ENCODE measurements at regions not wholly inside any gene's neighbourhood (a gene's known extent, or its start where the extent isn't known, plus 50 kb on each side); places are given as distances from the start of the nearest gene placed in this dataset.

DNA sequence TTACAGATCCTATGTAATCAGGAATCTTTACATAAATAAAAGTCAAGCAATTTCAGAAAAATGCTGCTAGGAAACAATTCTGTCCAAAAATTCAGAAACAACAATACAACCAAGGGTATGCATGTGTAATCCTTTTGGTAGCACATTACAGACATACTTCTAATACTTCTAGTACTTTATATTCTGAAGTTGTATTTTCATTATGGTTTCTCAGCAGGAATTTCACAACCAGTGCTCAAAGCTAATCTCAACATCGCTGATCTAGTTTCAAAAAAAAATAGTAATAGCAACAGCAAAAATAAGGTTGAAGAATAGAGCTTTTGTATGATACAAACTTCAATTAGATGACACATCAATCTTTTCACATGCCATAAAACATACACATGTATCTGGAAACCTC, 545.2 kb downstream of the LTN1 start:
- Histone ChIP-seq H3K4me3 (ENCODE audit: low read length) (no peak overlapping the region), H3K79me2 (ENCODE audit: low read length) (no peaks in the 10 kb centered on the region), H3K36me3 (ENCODE audit: insufficient read depth, low read length) (no peaks in the 10 kb centered on the region; the same call in 1 of the 2 replicates)

DNA sequence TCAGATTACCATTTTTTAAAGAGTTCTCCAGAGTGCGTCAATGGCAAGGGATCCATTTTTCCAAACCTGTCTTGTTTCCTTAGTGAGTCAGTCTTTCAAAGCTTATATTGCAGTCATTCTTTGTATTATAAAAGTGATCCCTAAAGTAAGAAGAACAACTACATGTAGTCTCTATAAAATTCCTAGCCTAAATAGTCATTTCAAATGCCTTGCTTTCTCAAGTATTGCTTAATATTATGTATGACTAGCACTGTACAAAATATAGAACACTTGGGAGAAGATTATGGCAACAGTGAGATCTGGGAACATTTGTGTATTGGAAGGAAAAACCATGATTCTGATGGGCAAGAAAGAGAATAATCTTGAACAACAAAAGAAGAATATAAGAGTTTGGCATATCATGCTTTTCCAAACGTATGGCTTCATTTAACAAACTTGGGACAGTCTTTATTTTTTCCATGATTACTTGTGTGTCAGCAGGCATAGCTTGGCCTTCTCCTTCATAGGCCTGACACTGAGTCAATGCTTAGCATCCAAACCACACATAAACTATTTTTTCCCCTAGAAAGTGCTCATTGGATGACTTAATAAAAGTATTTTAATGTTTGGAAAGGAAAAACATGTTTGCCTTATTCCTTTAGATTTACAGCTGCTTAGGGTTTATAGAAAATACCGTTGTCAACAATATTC, 547.4 kb downstream of the LTN1 start:
- Histone ChIP-seq H3K4me3 (ENCODE audit: low read length) (no peak overlapping the region), H3K9me2 (replicated peaks; ENCODE audit: insufficient read depth, low read length) (no peaks in the 10 kb centered on the region), H3K27ac (ENCODE audit: low read length) (no peak overlapping the region), H2AFZ (ENCODE audit: low read length) (no peak overlapping the region), H4K20me1 (ENCODE audit: insufficient read depth, low read depth, low read length) (no peaks in the 10 kb centered on the region), H3K4me1 (ENCODE audit: low read length) (peaks cover 15% of the 10 kb centered on the region), H3K9me3 (ENCODE audit: low read length) (no peaks in the 10 kb centered on the region), H3K27me3 (ENCODE audit: low read length) (no peaks in the 10 kb centered on the region), H3K9ac (ENCODE audit: low read length) (no peak overlapping the region), H3K79me2 (ENCODE audit: low read length) (no peaks in the 10 kb centered on the region), H3K36me3 (ENCODE audit: insufficient read depth, low read length) (no peaks in the 10 kb centered on the region; the same call in 1 of the 2 replicates), H3K4me2 (ENCODE audit: low read depth, low read length, poor library complexity, severe bottlenecking) (no peak overlapping the region)
- no peak for DNase-seq

More for the DNA sequence above, 545.2 kb downstream of the LTN1 start:
- no peaks in the 10 kb centered on the region for H3K9me3 ChIP-seq (ENCODE audit: low read length)
- H3K27me3 ChIP-seq (ENCODE audit: low read length): no peaks in the 10 kb centered on the region
- no peak overlapping the region for H3K4me2 ChIP-seq (ENCODE audit: low read depth, low read length, poor library complexity, severe bottlenecking)
- peaks cover 23% of the 10 kb centered on the region for H3K4me1 ChIP-seq (ENCODE audit: low read length)
- H2AFZ ChIP-seq (ENCODE audit: low read length): no peak overlapping the region
- H3K27ac ChIP-seq (ENCODE audit: low read length): no peak overlapping the region
- no peak overlapping the region for H3K9ac ChIP-seq (ENCODE audit: low read length)
- no peaks in the 10 kb centered on the region for H4K20me1 ChIP-seq (ENCODE audit: insufficient read depth, low read depth, low read length)
- no peaks in the 10 kb centered on the region for H3K9me2 ChIP-seq (replicated peaks; ENCODE audit: insufficient read depth, low read length)
- no peak for DNase-seq

DNA sequence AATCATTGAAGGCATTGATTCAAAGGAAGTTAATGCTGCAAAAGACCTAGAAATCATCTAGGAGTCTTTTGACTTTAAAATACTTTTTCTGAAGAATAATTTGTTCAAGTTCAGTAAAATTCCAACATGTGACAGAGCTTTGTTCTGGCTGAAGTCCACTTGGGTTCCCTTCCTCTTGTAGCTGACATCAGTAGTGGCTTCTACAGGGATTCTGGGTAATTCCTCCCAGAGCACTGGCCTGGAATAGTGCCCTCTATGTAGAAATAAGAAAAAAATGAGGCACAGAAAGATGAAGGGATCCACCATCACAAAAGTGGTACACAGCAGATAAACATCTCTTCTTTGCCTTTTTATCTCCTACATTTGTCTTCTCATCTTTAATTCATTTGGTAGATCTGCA, 548.1 kb downstream of the LTN1 start:
- H4K20me1 ChIP-seq (ENCODE audit: insufficient read depth, low read depth, low read length): no peaks in the 10 kb centered on the region
- peaks cover 13% of the 10 kb centered on the region for H3K4me1 ChIP-seq (ENCODE audit: low read length)
- no peaks in the 10 kb centered on the region for H3K9me2 ChIP-seq (replicated peaks; ENCODE audit: insufficient read depth, low read length)
- H3K9me3 ChIP-seq (ENCODE audit: low read length): no peaks in the 10 kb centered on the region
- H3K4me3 ChIP-seq (ENCODE audit: low read length): no peak overlapping the region
- H3K4me2 ChIP-seq (ENCODE audit: low read depth, low read length, poor library complexity, severe bottlenecking): no peak overlapping the region
- H3K36me3 ChIP-seq (ENCODE audit: insufficient read depth, low read length): no peaks in the 10 kb centered on the region; the same call in 1 of the 2 replicates
- no peaks in the 10 kb centered on the region for H3K79me2 ChIP-seq (ENCODE audit: low read length)
- no peak overlapping the region for H2AFZ ChIP-seq (ENCODE audit: low read length)
- no peaks in the 10 kb centered on the region for H3K27me3 ChIP-seq (ENCODE audit: low read length)
- DNase-seq: no peak
- H3K27ac ChIP-seq (ENCODE audit: low read length): no peak overlapping the region
- H3K9ac ChIP-seq (ENCODE audit: low read length): no peak overlapping the region

DNA sequence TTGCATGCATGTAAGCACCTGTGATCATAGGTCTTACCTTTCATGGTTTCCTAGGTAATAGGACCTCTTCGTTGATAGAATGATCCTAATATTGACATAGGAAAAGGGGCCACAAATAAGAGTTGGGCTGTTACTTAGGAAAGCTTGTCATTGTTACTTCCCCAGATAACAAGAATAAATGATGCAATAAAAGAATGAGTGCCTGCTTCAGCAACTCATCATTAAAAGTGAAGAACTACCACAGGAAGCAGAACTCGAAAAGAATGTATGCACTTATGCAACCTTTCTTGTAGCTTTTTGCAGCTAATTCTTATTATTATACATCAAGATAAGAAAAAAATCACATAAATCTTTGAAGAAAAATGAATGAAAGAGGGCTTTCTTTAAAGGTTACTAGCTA, 548.6 kb downstream of the LTN1 start:
- Histone ChIP-seq H3K27ac (ENCODE audit: low read length) (no peak overlapping the region), H3K9me3 (ENCODE audit: low read length) (no peaks in the 10 kb centered on the region), H3K4me1 (ENCODE audit: low read length) (peaks cover 13% of the 10 kb centered on the region), H4K20me1 (ENCODE audit: insufficient read depth, low read depth, low read length) (no peaks in the 10 kb centered on the region), H3K4me2 (ENCODE audit: low read depth, low read length, poor library complexity, severe bottlenecking) (no peak overlapping the region), H3K9ac (ENCODE audit: low read length) (no peak overlapping the region), H3K27me3 (ENCODE audit: low read length) (no peaks in the 10 kb centered on the region), H3K4me3 (ENCODE audit: low read length) (no peak overlapping the region), H3K36me3 (ENCODE audit: insufficient read depth, low read length) (no peaks in the 10 kb centered on the region; the same call in 1 of the 2 replicates), H3K9me2 (replicated peaks; ENCODE audit: insufficient read depth, low read length) (no peaks in the 10 kb centered on the region), H3K79me2 (ENCODE audit: low read length) (no peaks in the 10 kb centered on the region), H2AFZ (ENCODE audit: low read length) (no peak overlapping the region)
- DNase-seq: no peak

DNA sequence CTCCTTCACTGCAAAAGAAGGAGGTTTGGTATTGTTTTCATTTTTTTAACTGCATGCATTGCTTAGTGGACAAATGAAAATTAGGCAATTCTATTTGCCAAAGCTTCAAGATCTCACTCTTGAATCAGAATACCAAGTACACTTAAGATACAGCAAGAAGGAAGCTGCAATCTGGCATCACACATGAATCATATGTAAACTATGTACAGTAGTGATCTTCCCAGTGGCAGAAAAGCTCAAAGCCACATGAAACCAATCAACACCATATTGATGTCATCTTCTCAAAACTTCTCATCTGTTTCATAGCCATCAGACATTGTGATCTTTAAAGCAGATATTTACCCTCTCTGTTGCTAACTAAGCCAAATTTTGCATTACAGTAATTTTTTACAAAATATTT, 550.1 kb downstream of the LTN1 start:
- Histone ChIP-seq H3K36me3 (ENCODE audit: insufficient read depth, low read length) (no peaks in the 10 kb centered on the region; the same call in 1 of the 2 replicates), H3K27ac (ENCODE audit: low read length) (no peak overlapping the region), H3K27me3 (ENCODE audit: low read length) (no peaks in the 10 kb centered on the region), H3K4me3 (ENCODE audit: low read length) (no peak overlapping the region), H3K4me2 (ENCODE audit: low read depth, low read length, poor library complexity, severe bottlenecking) (no peak overlapping the region), H3K9ac (ENCODE audit: low read length) (no peak overlapping the region), H3K9me2 (replicated peaks; ENCODE audit: insufficient read depth, low read length) (no peaks in the 10 kb centered on the region), H3K9me3 (ENCODE audit: low read length) (no peaks in the 10 kb centered on the region), H4K20me1 (ENCODE audit: insufficient read depth, low read depth, low read length) (no peaks in the 10 kb centered on the region), H2AFZ (ENCODE audit: low read length) (no peak overlapping the region), H3K4me1 (ENCODE audit: low read length) (peaks cover 13% of the 10 kb centered on the region), H3K79me2 (ENCODE audit: low read length) (no peaks in the 10 kb centered on the region)
- no peak for DNase-seq

DNA sequence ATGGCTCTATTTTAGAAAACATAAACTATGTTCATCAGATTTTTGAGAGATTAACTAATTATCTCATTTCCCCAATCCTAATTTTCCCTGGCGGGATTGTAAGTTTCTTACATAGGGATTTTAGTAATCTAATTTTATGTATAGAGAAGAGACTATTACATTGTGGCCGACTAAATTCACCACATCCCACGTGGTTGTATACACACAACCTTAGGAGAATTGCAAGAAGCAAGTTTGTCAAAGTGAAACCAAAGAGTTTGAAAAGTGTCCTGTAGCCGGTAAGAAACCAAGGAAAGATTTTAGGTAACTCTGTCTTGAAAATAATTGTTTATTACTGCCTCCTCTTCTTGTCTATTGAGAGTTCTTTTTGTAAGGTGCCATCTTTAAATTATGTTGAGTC, 550.6 kb downstream of the LTN1 start:
- Histone ChIP-seq H3K36me3 (ENCODE audit: insufficient read depth, low read length) (no peaks in the 10 kb centered on the region; the same call in 1 of the 2 replicates), H3K9me3 (ENCODE audit: low read length) (no peaks in the 10 kb centered on the region), H3K4me2 (ENCODE audit: low read depth, low read length, poor library complexity, severe bottlenecking) (no peak overlapping the region), H3K9ac (ENCODE audit: low read length) (no peak overlapping the region), H3K9me2 (replicated peaks; ENCODE audit: insufficient read depth, low read length) (no peaks in the 10 kb centered on the region), H2AFZ (ENCODE audit: low read length) (no peak overlapping the region), H3K4me3 (ENCODE audit: low read length) (no peak overlapping the region), H3K27ac (ENCODE audit: low read length) (no peak overlapping the region), H3K27me3 (ENCODE audit: low read length) (no peaks in the 10 kb centered on the region), H3K4me1 (ENCODE audit: low read length) (peaks cover 13% of the 10 kb centered on the region), H4K20me1 (ENCODE audit: insufficient read depth, low read depth, low read length) (no peaks in the 10 kb centered on the region), H3K79me2 (ENCODE audit: low read length) (no peaks in the 10 kb centered on the region)
- no peak for DNase-seq

DNA sequence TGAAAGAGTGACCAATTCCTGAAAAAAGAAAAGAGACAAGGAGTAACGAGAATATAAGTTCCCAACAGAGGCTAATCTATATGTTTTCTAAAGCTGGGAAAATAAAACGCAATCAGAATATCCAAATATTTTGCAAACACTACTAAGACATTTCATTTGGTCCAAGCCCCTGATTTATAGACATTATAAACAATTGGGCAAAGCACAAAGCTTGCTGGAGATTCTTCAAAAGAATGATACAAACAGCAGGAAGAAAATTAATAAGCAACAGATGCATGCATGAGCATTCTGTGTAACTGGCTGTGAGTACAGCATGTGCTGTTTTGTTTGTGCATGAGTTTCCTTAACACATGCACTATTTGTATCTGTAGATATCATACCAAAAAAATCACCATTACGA, 552.9 kb downstream of the LTN1 start:
- Histone ChIP-seq H3K27ac (ENCODE audit: low read length) (no peak overlapping the region), H3K9ac (ENCODE audit: low read length) (no peak overlapping the region), H3K36me3 (ENCODE audit: insufficient read depth, low read length) (no peaks in the 10 kb centered on the region), H4K20me1 (ENCODE audit: insufficient read depth, low read depth, low read length) (no peaks in the 10 kb centered on the region), H3K4me2 (ENCODE audit: low read depth, low read length, poor library complexity, severe bottlenecking) (no peak overlapping the region), H3K4me3 (ENCODE audit: low read length) (no peak overlapping the region), H3K27me3 (ENCODE audit: low read length) (no peaks in the 10 kb centered on the region), H3K4me1 (ENCODE audit: low read length) (peaks cover 10% of the 10 kb centered on the region), H2AFZ (ENCODE audit: low read length) (no peak overlapping the region), H3K9me3 (ENCODE audit: low read length) (no peaks in the 10 kb centered on the region), H3K79me2 (ENCODE audit: low read length) (no peaks in the 10 kb centered on the region), H3K9me2 (replicated peaks; ENCODE audit: insufficient read depth, low read length) (no peaks in the 10 kb centered on the region)
- DNase-seq: no peak

DNA sequence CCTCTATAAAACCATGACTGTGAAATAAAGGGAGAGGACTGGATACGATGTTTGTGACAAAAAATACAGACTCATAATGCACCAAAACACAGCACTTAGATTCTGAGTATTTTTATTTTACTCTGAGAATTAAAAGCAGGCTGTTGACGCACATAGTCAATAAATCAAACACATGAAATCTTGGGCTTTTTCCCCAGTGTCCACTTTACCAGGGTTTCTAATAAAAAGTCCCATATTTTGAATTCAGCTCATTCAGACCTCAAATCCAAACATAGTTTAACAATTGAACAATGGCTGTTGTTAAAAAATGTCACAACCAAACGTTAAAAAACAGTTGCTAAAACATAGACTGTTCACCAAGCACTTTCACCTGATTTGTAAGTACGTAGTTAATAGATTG, 553.4 kb downstream of the LTN1 start:
- Histone ChIP-seq H3K9ac (ENCODE audit: low read length) (no peak overlapping the region), H3K4me1 (ENCODE audit: low read length) (peaks cover 4% of the 10 kb centered on the region), H3K9me3 (ENCODE audit: low read length) (no peaks in the 10 kb centered on the region), H3K36me3 (ENCODE audit: insufficient read depth, low read length) (no peaks in the 10 kb centered on the region), H4K20me1 (ENCODE audit: insufficient read depth, low read depth, low read length) (no peaks in the 10 kb centered on the region), H3K4me2 (ENCODE audit: low read depth, low read length, poor library complexity, severe bottlenecking) (no peak overlapping the region), H3K9me2 (replicated peaks; ENCODE audit: insufficient read depth, low read length) (no peaks in the 10 kb centered on the region), H2AFZ (ENCODE audit: low read length) (no peak overlapping the region), H3K27ac (ENCODE audit: low read length) (no peak overlapping the region), H3K4me3 (ENCODE audit: low read length) (no peak overlapping the region), H3K27me3 (ENCODE audit: low read length) (no peaks in the 10 kb centered on the region), H3K79me2 (ENCODE audit: low read length) (no peaks in the 10 kb centered on the region)
- no peak for DNase-seq
